ENCODE measurements at regions not wholly inside any gene's neighbourhood (a gene's known extent, or its start where the extent isn't known, plus 50 kb on each side); places are given as distances from the start of the nearest gene placed in this dataset.
A peak's percentile ranks its signal among the peaks of the same experiment; 100 is the strongest.

DNA sequence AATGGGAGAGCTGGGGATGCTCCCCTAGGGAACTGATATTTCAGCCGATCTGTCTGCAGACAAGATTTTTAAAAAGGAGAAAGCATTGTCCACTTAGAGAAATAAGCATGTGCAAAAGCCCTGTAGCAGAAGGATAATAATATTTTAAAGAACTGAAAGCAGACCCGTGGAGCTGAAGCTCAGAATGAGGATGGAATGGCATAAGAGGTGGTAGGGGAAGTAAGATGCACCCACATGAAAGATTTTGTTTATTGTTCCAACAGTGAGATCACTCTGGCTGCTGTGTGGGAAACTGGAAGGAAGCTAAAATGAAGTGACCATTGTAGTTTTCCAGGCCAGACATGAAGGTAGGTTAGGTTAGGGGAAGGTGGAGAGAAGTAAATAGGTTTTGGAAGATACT is 266.4 kb upstream of the PRDM1 start:
- TF ChIP-seq, protein P1, sequence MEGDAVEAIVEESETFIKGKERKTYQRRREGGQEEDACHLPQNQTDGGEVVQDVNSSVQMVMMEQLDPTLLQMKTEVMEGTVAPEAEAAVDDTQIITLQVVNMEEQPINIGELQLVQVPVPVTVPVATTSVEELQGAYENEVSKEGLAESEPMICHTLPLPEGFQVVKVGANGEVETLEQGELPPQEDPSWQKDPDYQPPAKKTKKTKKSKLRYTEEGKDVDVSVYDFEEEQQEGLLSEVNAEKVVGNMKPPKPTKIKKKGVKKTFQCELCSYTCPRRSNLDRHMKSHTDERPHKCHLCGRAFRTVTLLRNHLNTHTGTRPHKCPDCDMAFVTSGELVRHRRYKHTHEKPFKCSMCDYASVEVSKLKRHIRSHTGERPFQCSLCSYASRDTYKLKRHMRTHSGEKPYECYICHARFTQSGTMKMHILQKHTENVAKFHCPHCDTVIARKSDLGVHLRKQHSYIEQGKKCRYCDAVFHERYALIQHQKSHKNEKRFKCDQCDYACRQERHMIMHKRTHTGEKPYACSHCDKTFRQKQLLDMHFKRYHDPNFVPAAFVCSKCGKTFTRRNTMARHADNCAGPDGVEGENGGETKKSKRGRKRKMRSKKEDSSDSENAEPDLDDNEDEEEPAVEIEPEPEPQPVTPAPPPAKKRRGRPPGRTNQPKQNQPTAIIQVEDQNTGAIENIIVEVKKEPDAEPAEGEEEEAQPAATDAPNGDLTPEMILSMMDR (IDR thresholded peaks at IDR 0.05): no peak
- H3K36me3 Mint-ChIP-seq: peaks cover 0 to 2% of the 10 kb centered on the region in 2 donors
- no peak overlapping the region for H3K4me3 Mint-ChIP-seq
- Histone ChIP-seq H3K36me3 (replicated peaks in 1 of 2; ENCODE audit: control insufficient read depth in 1 of 2, insufficient read depth in 2 of 2, low read length in 2 of 2) (no peaks in the 10 kb centered on the region), H3K4me3 (replicated peaks in 1 of 3; ENCODE audit: low read depth in 2 of 3, low read length in 3 of 3) (no peak overlapping the region), H3K9me3 (replicated peaks in 1 of 2; ENCODE audit: control insufficient read depth in 1 of 2, insufficient read depth in 1 of 2, low read length in 2 of 2) (no peaks in the 10 kb centered on the region), H3K9ac (ENCODE audit: insufficient read depth, low read length, poor library complexity, severe bottlenecking) (no peak overlapping the region), H3K27me3 (ENCODE audit: control insufficient read depth in 2 of 2, insufficient read depth in 2 of 2, low read length in 2 of 2) (no peaks in the 10 kb centered on the region), H4K20me1 (ENCODE audit: insufficient read depth, low read length) (no peaks in the 10 kb centered on the region), H3K27ac (ENCODE audit: low read depth in 1 of 2, low read length in 2 of 2) (peak overlapping the region in 1 of 2 donors; percentile 5), H2AFZ (ENCODE audit: insufficient read depth, low read depth, low read length, poor library complexity, severe bottlenecking) (no peak overlapping the region), H3K79me2 (ENCODE audit: insufficient read depth, low read length) (no peaks in the 10 kb centered on the region), H3K4me2 (replicated peaks; ENCODE audit: extremely low read depth, low read length, poor library complexity, severe bottlenecking) (no peak overlapping the region), H3K4me1 (ENCODE audit: control insufficient read depth in 1 of 2, insufficient read depth in 2 of 2, low read length in 2 of 2) (peaks cover 15 to 16% of the 10 kb centered on the region in 2 donors)
- H3K9me3 Mint-ChIP-seq: peaks cover 2 to 10% (median 5%) of the 10 kb centered on the region in 7 donors
- peaks cover 18% of the 10 kb centered on the region for H3K4me1 Mint-ChIP-seq
- peaks cover 0 to 4% (median 0%) of the 10 kb centered on the region in 3 donors for H3K27me3 Mint-ChIP-seq (ENCODE audit: low read depth in 3 of 3)
- peak overlapping the region in 1 of 7 donors; percentile 52 for H3K27ac Mint-ChIP-seq
- 36% methylated on average over 2 of the region's 2 CpGs for WGBS (ENCODE audit: insufficient coverage)
- DNase-seq: no peak
- intact Hi-C loops (cut with micrococcal nuclease): no loop called here

DNA sequence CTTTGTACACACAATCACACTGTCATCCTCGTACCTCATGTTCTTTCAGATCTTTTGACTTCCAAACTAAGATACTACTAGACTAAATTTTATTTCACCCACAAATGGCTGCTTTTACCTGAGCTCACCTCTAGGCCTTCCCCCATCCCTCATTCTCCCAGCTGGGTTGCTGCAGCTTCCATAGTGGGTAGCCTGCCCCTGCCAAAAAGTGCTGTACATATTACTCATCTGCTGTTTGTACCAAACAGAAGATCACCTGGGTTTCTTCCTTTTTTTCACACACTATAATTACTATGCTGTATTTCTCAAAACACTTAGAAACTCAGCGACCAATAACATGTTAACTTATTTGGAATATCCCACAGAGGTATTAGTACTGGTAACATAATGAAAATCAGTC is 267.6 kb upstream of the PRDM1 start:
- Histone ChIP-seq H3K27me3 (ENCODE audit: control insufficient read depth in 2 of 2, insufficient read depth in 2 of 2, low read length in 2 of 2) (no peaks in the 10 kb centered on the region), H2AFZ (ENCODE audit: insufficient read depth, low read depth, low read length, poor library complexity, severe bottlenecking) (no peak overlapping the region), H4K20me1 (ENCODE audit: insufficient read depth, low read length) (no peaks in the 10 kb centered on the region), H3K79me2 (ENCODE audit: insufficient read depth, low read length) (no peaks in the 10 kb centered on the region), H3K4me3 (replicated peaks in 1 of 3; ENCODE audit: low read depth in 2 of 3, low read length in 3 of 3) (no peak overlapping the region), H3K9me3 (replicated peaks in 1 of 2; ENCODE audit: control insufficient read depth in 1 of 2, insufficient read depth in 1 of 2, low read length in 2 of 2) (no peaks in the 10 kb centered on the region), H3K27ac (ENCODE audit: low read depth in 1 of 2, low read length in 2 of 2) (no peak overlapping the region), H3K9ac (ENCODE audit: insufficient read depth, low read length, poor library complexity, severe bottlenecking) (no peak overlapping the region), H3K4me2 (replicated peaks; ENCODE audit: extremely low read depth, low read length, poor library complexity, severe bottlenecking) (no peak overlapping the region), H3K36me3 (replicated peaks in 1 of 2; ENCODE audit: control insufficient read depth in 1 of 2, insufficient read depth in 2 of 2, low read length in 2 of 2) (no peaks in the 10 kb centered on the region), H3K4me1 (ENCODE audit: control insufficient read depth in 1 of 2, insufficient read depth in 2 of 2, low read length in 2 of 2) (peaks cover 10% of the 10 kb centered on the region in 2 donors)
- no peak overlapping the region for H3K27ac Mint-ChIP-seq
- H3K4me3 Mint-ChIP-seq: no peak overlapping the region
- peaks cover 0 to 4% (median 0%) of the 10 kb centered on the region in 3 donors for H3K27me3 Mint-ChIP-seq (ENCODE audit: low read depth in 3 of 3)
- peaks cover 0 to 2% of the 10 kb centered on the region in 2 donors for H3K36me3 Mint-ChIP-seq
- DNase-seq: no peak
- WGBS (ENCODE audit: insufficient coverage): 100% methylated on average over 1 of the region's 2 CpGs
- peaks cover 17% of the 10 kb centered on the region for H3K4me1 Mint-ChIP-seq
- intact Hi-C loops (cut with micrococcal nuclease): no loop called here
- peaks cover 2 to 10% (median 5%) of the 10 kb centered on the region in 7 donors for H3K9me3 Mint-ChIP-seq
- TF ChIP-seq, protein P1 (IDR thresholded peaks at IDR 0.05): no peak
